ENCODE measurements at regions not wholly inside any gene's neighbourhood (a gene's known extent, or its start where the extent isn't known, plus 50 kb on each side); places are given as distances from the start of the nearest gene placed in this dataset.

GRCh38 chr2:136214307-136215200, 96.6 kb upstream of the CXCR4 start:
- DNase-seq (ENCODE audit: low spot score): no peak

DNA sequence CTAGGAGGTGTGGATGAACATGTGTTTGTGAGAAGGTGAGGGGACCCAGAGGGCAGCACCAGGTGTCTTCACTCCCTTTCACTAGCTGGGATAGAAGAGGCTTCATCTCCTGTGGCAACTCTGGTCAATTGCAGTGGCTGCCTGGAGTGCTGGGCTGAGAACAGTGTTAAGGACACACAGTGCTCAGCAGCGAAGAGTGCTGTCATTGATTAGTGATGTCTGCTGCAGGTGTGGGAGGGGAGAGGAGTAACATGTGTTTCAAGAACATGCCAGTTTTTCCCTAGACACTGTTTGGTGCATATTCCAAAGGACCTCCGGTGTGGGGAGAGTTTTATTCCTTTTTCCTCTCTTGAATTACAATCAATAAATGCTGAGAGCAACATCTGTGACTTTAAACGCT, 95.9 kb upstream of the CXCR4 start:
- DNase-seq (ENCODE audit: low spot score): no peak

GRCh38 chr2:136212426-136213378, 94.8 kb upstream of the CXCR4 start:
- DNase-seq (ENCODE audit: low spot score): no peak

GRCh38 chr2:136211701-136212100, 93.8 kb upstream of the CXCR4 start:
- DNase-seq (ENCODE audit: low spot score): no peak

DNA sequence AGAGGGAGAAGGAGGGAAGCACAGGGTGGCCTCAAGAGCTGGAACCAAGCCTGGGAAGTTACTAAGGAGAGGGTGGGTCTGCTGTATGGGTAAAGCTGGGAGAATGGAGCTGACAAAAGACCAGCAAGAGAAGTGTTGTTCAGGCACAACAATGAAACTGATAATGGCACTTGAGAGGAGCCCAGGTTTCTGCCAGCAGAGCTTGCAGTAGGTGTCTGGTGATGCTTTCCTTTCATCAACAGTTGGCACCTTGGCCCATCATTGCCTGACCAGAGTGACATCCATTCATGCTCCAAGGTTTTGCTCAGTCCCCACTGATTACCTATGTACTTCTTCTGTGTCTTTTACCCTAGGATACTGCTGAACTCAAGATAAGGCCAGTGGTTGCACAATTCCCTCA, 92.9 kb upstream of the CXCR4 start:
- DNase-seq (ENCODE audit: low spot score): no peak

- DNase-seq (ENCODE audit: low spot score): no peak
These were observed 92.5 kb upstream of the CXCR4 start for GRCh38 chr2:136210455-136210805.

DNA sequence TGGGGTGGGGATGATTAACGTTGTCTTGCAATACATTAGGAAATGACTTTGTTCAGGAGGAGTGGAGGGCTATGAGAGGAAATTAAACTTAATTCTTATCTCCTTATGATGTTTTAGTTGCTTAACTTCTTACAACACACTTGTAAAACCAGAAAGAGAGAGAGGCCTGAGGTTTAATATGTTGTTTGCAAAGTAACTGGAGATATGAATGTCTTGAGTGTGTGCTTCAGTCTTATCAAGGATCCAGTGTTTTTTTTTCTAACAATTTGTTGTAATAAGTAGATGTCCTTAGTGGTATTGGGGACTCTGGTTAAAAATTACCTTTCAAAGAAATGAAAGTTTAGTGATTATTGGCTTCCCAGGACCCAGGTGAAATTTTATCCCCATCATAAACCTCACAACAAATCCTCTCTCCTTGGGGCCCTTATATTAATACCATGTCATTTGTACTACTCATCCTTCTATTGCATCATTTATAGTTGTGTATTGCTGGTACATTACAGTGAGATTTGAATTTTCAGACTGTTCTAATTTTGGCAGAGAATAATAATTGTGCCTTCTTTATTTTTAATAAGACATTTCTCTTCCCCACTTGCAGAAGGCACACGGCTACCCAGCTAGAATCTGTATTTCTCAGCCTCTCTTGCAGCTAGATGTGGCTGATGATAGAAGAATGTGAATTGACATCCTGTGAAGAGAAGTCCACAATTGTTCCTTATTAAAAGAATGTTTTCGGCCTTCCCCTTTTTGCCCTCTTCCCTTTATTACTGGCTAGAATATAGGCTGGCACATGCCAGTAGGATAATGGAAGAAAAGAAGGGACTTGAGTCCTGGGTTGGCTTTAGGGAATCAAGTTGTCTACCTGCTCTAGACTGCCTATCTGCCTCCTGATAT, 91.9 kb upstream of the CXCR4 start:
- no peak for DNase-seq (ENCODE audit: low spot score)

GRCh38 chr2:136208682-136209420, 90.9 kb upstream of the CXCR4 start:
- no peak for DNase-seq (ENCODE audit: low spot score)

GRCh38 chr2:136207665-136208064, 89.7 kb upstream of the CXCR4 start:
- no peak for DNase-seq (ENCODE audit: low spot score)

DNA sequence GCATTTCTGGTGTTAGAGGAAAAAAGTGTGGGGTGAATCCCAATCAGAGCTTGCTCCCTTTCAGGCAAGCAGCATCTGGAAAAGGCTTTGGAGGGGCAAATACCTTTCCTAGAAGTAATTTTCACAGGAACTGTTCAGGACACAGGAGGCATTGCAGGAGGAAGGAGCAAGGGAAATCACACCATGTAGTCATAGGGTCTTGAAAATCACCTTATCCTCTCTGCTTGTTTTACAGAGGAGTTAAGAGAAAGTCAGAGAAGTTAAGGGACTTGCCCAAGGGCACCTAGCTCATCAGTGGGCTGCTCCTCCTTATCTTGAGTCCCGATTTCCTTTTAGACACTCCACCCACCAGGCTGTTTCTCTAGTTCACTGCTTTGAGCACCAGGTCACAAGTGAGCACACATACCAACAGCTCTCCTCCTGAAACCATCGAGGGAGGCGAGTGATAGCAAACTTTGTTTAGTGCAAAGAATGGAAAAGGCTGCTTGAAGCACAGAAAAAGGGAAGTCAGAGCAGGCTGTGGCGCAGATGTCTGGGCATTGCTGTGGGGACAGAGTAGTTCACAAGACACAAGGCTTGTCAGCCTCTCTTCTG, 89.2 kb upstream of the CXCR4 start:
- DNase-seq (ENCODE audit: low spot score): no peak

DNA sequence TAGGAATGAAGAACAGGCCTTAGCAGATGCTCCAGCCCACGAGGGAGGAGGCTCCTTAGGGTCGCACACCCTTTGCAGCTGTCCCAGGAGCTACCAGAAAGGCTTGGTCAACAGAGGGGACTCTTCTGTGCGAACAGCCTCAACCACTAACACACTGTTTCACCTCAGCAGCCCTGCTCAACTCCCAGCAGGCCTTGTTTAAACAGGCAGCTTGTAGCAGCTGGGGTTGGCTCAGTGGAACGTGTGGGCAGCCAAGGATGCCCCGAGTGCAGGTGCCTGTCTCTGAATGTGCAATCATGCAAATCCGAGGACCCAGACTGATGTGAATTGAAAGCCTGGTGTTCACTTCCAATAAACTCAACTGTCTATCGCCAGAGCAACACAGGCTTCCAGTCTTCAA, 88.7 kb upstream of the CXCR4 start:
- DNase-seq (ENCODE audit: low spot score): no peak

GRCh38 chr2:136205615-136206014, 87.7 kb upstream of the CXCR4 start:
- DNase-seq (ENCODE audit: low spot score): no peak

- no peak for DNase-seq (ENCODE audit: low spot score)
These were observed 87.0 kb upstream of the CXCR4 start for GRCh38 chr2:136204971-136205370.

GRCh38 chr2:136195226-136195625, 77.3 kb upstream of the CXCR4 start:
- DNase-seq (ENCODE audit: low spot score): no peak

- no peak for DNase-seq (ENCODE audit: low spot score)
These were observed 73.1 kb upstream of the CXCR4 start for GRCh38 chr2:136191041-136191440.

GRCh38 chr2:136189221-136189782, 71.4 kb upstream of the CXCR4 start:
- no peak for DNase-seq (ENCODE audit: low spot score)

DNA sequence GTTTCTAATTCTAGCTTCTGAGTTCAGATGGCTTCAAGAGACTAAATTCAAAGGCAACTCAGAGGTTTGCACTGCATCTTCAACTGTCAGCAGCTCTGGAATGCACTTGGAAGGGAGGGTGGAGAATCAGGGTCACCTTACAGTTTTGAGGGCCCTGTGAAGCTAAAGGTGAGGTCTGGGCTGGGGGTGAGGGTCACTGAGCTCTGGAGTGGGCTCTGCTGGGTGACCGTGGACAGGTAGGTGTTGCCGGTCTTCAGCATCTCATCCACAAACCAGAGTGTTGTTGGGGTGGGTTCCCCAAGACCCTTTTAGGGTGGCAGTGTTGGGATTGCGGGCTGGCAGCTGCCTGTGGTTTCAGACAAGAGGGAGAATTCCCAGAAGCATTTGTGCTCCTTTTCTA, 70.1 kb upstream of the CXCR4 start:
- DNase-seq (ENCODE audit: low spot score): no peak

DNA sequence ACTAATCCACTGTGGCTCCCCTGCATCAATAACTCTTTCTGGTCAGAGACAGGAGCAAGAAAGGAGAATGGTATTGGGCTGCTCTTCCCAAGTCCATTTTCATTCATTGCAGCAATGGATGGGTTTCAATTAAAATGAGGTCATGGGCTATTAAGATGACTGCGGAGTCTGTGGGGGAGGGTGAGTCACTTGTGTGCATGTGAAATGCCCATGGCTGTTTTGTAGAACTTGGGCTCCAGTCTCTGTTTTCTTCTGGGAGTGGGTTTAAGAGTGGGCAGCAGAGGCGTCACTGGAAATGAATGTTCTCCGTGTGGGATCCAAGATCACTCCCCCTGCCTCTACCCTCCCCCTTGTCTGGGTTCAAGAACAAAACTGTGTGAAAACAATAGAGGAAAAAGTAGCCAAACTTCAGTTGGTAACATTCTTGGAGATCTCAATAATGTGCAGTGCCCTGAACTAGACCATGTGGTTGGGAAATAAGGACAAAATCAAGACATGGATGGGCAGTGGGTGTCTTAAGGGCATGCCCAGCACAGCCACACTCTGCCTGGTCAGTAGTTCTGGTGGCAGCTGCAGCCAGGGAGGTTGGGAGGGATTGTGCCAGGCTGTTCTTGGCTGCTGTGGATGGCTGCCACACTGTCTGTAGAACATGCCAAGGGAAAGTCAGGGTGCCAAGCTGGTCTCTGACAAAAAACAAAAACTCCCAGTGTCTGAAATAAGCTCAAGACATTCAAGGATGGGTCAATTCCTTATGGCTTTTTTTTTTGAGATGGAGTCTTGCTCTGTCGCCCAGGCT, 68.2 kb upstream of the CXCR4 start:
- DNase-seq (ENCODE audit: low spot score): no peak

GRCh38 chr2:136183097-136183496, 65.1 kb upstream of the CXCR4 start:
- no peak for DNase-seq (ENCODE audit: low spot score)

GRCh38 chr2:136182315-136182714, 64.4 kb upstream of the CXCR4 start:
- no peak for DNase-seq (ENCODE audit: low spot score)
